CD4-positive, alpha-beta T cell treated with Interleukin-6 at 100 ng/mL for 8 hours (primary cell): ENCODE measurements at regions not wholly inside any gene's neighbourhood (a gene's known extent, or its start where the extent isn't known, plus 50 kb on each side); places are given as distances from the start of the nearest gene placed in this dataset.

ENCODE experiments used
- DNase-seq: peaks from one replicate; pipeline ENCODE4 v3.0.0-alpha.2; 2020; ENCODE audit warnings: mixed read lengths, low spot score

DNA sequence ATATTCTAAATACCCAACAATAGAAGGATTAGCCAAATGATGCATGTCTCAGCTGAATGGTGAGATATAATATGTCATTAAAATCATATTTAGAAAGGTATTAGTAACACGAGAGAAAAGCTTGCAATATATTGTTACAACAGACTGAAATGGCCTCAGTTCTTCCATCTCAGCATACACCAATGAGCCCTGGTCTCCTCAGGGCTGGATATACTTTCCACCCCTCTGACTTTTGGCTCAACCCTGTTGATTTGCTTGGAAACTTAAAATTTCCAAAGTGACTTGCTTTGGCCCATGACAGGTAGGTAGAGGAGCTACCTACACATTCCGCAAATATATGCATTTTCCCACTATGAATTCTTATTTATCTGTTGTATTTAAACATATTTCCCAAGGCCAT lies 908.1 kb upstream of the TMEM132C start:
- no peak for DNase-seq

GRCh38 chr12:127360580-127360979 lies 906.4 kb upstream of the TMEM132C start:
- DNase-seq: no peak

GRCh38 chr12:127362121-127362520 lies 904.8 kb upstream of the TMEM132C start:
- DNase-seq: no peak

DNA sequence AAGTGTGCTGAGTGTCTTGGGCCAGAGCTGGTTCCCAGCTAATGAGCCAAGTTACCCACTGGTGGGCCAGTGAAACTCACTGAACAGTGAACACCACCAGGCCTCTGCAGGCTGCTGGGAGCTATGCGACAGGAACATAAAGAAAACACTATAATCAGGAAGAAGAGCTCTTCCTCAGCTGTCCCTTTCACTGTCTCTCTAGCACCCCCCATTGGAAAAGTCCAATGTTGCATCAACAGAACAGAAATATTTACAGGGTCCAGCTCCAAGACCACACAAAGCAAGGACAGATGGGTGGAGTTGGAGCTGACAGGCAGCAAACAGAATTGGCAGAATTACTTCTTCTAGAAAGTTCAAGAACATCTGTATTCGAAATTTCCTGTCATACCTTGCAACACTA lies 903.6 kb upstream of the TMEM132C start:
- no peak for DNase-seq

GRCh38 chr12:127373559-127373958 lies 893.4 kb upstream of the TMEM132C start:
- DNase-seq: no peak

DNA sequence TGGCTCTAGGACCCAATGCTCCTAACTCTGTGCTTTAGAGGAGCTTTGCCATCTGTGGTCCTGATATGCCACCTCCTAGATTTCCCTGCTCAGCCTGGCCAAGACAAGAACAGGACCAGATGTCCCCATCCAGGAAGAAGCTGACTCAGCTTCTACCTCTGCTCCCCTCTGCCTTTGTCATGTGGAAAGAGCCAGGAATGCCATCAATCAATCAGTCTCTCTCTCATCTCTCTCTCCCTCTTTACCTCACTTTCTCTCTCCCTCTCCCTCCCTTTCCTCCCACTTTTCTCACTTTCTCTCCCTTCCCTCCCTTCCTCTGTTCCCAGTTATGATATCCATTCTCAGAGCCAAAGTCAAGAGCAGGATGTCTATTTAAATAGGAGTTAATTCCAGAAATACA lies 892.5 kb upstream of the TMEM132C start:
- no peak for DNase-seq

GRCh38 chr12:127381043-127381668 lies 885.8 kb upstream of the TMEM132C start:
- DNase-seq: no peak

- no peak for DNase-seq
These were observed 885.3 kb upstream of the TMEM132C start for GRCh38 chr12:127381681-127382080.

DNA sequence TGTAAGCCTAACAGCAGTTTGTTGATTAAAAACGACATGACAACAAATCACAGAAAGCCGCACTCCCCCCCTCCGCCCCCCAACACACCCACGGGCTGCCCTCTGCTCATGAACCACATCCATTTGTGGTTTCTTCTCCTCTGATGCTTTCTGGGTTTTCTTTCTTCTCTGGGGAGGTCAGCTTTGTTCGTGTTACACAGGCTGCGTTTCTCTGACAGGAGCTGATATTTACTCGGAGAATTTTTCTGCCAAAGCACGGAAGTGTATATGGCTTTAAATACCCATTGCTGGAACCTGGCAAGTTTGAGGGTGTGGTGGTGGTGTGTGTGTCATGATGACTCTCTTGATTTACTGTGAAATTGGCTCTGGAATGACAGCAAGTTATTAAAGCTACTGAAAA lies 883.7 kb upstream of the TMEM132C start:
- DNase-seq: no peak

- DNase-seq: no peak
These were observed 880.2 kb upstream of the TMEM132C start for GRCh38 chr12:127386723-127387122.

- DNase-seq: no peak
These were observed 878.0 kb upstream of the TMEM132C start for GRCh38 chr12:127388985-127389384.

DNA sequence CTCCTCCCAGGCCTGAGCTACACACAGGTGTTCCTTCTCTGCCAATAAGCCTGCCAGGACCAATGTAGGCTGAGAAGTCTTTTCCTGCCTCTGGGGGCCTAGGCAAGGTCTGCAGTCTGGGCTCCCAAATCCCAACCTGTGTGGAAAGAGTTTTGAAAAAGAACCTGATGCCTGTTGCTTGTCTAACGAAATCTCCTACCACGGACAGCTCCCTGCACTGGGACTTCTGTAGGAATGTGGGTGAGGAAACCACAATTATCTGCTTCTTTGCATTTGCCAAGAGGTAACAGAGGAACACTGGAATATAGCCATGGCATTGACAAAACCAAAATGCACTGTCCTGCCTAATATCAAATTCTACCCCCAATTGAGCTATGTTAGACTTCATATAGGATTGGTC lies 877.0 kb upstream of the TMEM132C start:
- no peak for DNase-seq

DNA sequence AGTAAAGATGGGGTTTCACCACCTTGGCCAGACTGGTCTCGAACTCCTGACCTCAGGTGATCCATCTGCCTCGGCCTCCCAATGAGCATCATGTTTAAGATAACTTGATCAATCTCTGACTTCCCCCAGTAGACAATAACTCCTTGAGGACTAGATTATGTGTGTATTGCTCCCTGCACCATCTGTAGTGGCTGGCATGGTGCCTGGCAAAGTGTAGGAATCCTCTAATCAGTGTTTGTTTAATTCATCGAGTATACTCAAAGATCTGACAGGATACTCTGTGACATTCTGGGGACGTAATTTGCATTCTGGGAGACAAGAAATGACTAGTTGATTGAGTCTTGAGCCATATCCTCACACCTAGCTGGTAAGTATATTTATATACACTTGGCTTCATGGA lies 873.5 kb upstream of the TMEM132C start:
- no peak for DNase-seq

DNA sequence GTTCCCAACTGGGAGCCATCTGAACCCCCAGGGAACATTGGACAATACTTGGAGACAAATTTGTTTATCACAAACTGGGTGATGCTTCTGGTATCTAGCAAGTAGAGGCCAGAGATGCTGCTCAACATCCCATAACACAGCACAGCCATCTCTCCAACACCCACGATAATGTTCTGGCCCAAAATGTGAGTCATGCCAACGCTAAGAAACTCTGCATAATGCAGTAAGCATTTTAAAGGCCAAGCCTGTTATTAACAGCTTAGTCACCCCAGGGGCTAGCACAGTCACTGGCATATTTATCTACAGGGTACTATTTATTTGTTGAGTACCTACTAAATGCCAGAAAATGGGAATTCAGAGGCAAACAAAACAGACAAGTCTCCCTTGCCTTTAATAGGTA lies 873.1 kb upstream of the TMEM132C start:
- no peak for DNase-seq

- DNase-seq: no peak
These were observed 870.2 kb upstream of the TMEM132C start for GRCh38 chr12:127396734-127397133.

- no peak for DNase-seq
These were observed 868.8 kb upstream of the TMEM132C start for GRCh38 chr12:127398016-127398710.

- DNase-seq: no peak
These were observed 867.5 kb upstream of the TMEM132C start for GRCh38 chr12:127399451-127399850.

- DNase-seq: no peak
These were observed 866.7 kb upstream of the TMEM132C start for GRCh38 chr12:127400221-127400620.

DNA sequence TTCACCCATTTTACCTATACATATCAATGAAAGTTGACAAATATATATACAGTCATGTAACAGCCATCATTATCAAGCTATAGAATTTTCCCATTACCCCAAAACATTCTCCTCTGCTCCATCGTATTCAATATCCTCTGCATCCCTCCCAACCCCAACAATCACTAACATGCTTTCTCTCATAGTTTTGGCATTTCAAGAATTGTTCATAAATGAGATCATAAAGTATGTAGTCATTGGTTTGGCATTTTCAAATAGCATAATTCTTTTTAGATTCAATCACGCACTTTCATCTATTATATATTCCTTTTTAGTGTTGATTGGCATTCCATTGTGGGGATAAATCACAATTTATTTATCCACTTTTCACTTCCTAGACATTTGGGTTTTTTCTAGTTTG lies 866.0 kb upstream of the TMEM132C start:
- no peak for DNase-seq

GRCh38 chr12:127401536-127401935 lies 865.4 kb upstream of the TMEM132C start:
- no peak for DNase-seq

GRCh38 chr12:127411166-127411915 lies 855.6 kb upstream of the TMEM132C start:
- DNase-seq: no peak

- DNase-seq: no peak
These were observed 855.0 kb upstream of the TMEM132C start for GRCh38 chr12:127411981-127412380.

DNA sequence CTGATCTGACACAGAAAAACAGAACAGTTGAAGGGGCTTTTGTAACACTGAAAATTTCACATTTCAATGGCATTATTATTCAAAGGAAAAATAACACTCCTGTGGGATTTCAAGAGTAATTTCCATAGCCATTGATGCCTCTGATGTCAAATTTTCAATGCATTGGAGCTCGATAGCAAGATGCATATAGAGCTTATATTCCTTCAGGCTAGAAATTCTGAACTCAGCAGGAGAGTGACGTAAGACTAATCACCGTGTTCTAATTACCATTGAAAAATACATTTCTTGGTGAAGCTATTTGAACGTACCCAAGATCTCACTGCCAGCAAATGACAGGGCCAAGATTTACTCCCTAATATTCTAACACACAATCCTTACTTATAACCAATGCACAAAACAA lies 854.1 kb upstream of the TMEM132C start:
- DNase-seq: no peak
